ENCODE measurements at regions not wholly inside any gene's neighbourhood (a gene's known extent, or its start where the extent isn't known, plus 50 kb on each side); places are given as distances from the start of the nearest gene placed in this dataset.

- H3K4me3 ChIP-seq (replicated peaks; ENCODE audit: low read depth, low read length), result no peak overlapping the region
- no peak for TF ChIP-seq CTCF (IDR thresholded peaks at IDR 0.05; ENCODE audit: low read length, missing control alignments)
- no peak for DNase-seq (ENCODE audit: low read depth)
Observed at GRCh38 chr5:96229188-96229587, 203.9 kb downstream of the PCSK1 start.

- no peak overlapping the region for H3K4me3 ChIP-seq (replicated peaks; ENCODE audit: low read depth, low read length)
- TF ChIP-seq CTCF (IDR thresholded peaks at IDR 0.05; ENCODE audit: low read length, missing control alignments), result no peak
- DNase-seq (ENCODE audit: low read depth), result no peak
Observed at GRCh38 chr5:96228408-96228807, 204.6 kb downstream of the PCSK1 start.

- no peak for TF ChIP-seq CTCF (IDR thresholded peaks at IDR 0.05; ENCODE audit: low read length, missing control alignments)
- H3K4me3 ChIP-seq (replicated peaks; ENCODE audit: low read depth, low read length), result no peak overlapping the region
- DNase-seq (ENCODE audit: low read depth), result no peak
Observed at GRCh38 chr5:96227957-96228356, 205.1 kb downstream of the PCSK1 start.

- no peak for TF ChIP-seq CTCF (IDR thresholded peaks at IDR 0.05; ENCODE audit: low read length, missing control alignments)
- DNase-seq (ENCODE audit: low read depth), result peak; percentile 93
Observed at GRCh38 chr5:96226941-96227552, 206.0 kb downstream of the PCSK1 start.

GRCh38 chr5:96222129-96222528 lies 210.9 kb downstream of the PCSK1 start:
- H3K4me3 ChIP-seq (replicated peaks; ENCODE audit: low read depth, low read length), result no peak overlapping the region
- DNase-seq (ENCODE audit: low read depth), result no peak

More at GRCh38 chr5:96226941-96227552, 206.0 kb downstream of the PCSK1 start:
- peak overlapping the region; percentile 32 for H3K4me3 ChIP-seq (replicated peaks; ENCODE audit: low read depth, low read length)

GRCh38 chr5:96220610-96221390 lies 212.2 kb downstream of the PCSK1 start:
- H3K4me3 ChIP-seq (replicated peaks; ENCODE audit: low read depth, low read length), result no peak overlapping the region
- TF ChIP-seq CTCF (IDR thresholded peaks at IDR 0.05; ENCODE audit: low read length, missing control alignments), result no peak
- DNase-seq (ENCODE audit: low read depth), result peak; percentile 76

More at GRCh38 chr5:96222129-96222528, 210.9 kb downstream of the PCSK1 start:
- TF ChIP-seq CTCF (IDR thresholded peaks at IDR 0.05; ENCODE audit: low read length, missing control alignments), result no peak

All from fibroblast of pulmonary artery (primary cell).